Activated CD8-positive, alpha-beta memory T cell treated with anti-CD3 and anti-CD28 coated beads for 48 hours (primary cell): ENCODE measurements at regions not wholly inside any gene's neighbourhood (a gene's known extent, or its start where the extent isn't known, plus 50 kb on each side); places are given as distances from the start of the nearest gene placed in this dataset.
"Not testable (repeated sequence)": the region's sequence is repeated elsewhere in the genome, so short reads cannot be mapped to it uniquely, and the experiment has no call there.

Source experiments
- DNase-seq, 3 experiments: peaks; one replicate each; pipeline ENCODE4 v3.0.0-alpha.2; 2020; ENCODE audit warnings: low read depth in 2 of 3, low spot score in 2 of 3

GRCh38 chr14:40757376-40757950, 849.2 kb upstream of the LRFN5 start:
- DNase-seq = no peak

- DNase-seq = no peak
Measured at GRCh38 chr14:40733206-40733605, 873.5 kb upstream of the LRFN5 start.

GRCh38 chr14:40727107-40727506, 879.6 kb upstream of the LRFN5 start:
- no peak for DNase-seq

DNA sequence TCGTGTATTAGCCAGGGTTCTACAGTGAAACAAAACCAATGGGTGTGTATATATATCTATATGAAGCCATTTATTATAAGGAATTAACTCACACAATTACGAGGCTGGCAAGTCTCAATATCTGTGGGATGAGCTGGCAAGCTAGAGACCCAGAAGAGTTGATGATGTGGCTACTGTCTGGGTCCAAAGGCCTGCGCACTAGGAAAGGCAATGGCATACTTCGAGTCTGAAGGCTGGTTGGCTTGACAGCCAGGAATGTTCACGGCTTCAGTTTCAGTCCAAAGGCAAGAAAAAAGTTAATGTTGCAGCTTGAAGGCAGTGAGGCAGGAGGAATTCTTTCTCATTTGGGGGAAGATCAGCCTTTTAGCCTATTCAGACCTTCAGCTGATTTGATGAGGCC, 893.3 kb upstream of the LRFN5 start:
- no peak for DNase-seq

GRCh38 chr14:40697231-40697630, 909.4 kb upstream of the LRFN5 start:
- DNase-seq = no peak

DNA sequence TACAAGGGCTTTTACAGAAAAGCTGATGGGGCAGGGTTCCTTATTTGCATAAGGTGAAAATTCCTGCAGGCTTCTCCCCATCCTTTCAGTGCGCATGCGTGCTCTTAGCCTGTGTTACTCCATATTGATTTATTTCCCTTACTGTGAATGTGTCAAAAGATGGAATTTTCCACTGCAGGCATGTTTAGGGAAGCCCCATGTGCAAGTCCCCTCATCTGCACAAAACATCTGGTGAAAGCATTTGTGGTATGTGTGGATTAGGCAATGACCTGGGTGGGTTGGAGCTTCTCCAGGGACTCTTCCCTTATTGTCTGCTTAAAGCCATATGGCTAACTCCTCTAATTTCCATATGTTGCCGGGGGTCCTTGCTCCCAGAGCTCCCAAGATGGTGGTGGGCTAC, 912.7 kb upstream of the LRFN5 start:
- no peak for DNase-seq

GRCh38 chr14:40691066-40691465, 915.6 kb upstream of the LRFN5 start:
- DNase-seq = no peak

DNA sequence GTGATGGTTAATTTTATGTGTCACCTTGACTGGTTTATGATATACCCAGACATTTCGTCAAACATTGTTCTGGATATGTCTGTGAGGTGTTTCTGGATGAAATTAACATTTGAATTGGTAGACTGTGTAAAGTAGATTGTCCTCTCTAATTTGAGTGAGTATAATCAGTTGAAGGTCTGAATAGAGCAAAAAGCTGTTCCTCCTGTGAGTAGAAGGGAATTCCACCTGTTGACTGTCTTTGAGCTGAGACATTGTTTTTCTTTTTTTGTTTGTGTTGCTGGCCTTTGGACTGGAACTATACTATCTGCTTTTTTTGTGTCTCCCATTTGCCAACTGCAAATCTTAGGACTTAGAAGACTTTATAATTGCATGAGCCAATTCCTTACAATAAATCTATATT, 920.9 kb upstream of the LRFN5 start:
- no peak for DNase-seq

DNA sequence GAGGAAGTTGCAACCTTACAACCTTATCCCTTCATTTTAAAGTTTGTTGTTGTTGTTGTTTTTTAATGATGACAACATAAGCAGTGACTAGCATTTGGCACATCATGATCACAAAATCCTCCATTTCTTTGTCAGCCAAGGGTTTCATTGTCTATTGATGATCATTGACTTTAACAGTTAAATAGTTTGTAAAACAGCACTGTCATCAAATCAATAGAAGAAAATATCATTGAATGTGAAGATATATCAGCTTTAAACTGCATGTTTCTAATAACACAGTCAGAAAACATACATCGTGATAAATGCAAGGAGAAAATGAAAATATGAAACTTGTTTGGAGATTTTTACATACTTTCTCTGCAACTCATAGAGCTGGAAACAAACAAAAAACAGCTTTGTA, 922.3 kb upstream of the LRFN5 start:
- DNase-seq = no peak

DNA sequence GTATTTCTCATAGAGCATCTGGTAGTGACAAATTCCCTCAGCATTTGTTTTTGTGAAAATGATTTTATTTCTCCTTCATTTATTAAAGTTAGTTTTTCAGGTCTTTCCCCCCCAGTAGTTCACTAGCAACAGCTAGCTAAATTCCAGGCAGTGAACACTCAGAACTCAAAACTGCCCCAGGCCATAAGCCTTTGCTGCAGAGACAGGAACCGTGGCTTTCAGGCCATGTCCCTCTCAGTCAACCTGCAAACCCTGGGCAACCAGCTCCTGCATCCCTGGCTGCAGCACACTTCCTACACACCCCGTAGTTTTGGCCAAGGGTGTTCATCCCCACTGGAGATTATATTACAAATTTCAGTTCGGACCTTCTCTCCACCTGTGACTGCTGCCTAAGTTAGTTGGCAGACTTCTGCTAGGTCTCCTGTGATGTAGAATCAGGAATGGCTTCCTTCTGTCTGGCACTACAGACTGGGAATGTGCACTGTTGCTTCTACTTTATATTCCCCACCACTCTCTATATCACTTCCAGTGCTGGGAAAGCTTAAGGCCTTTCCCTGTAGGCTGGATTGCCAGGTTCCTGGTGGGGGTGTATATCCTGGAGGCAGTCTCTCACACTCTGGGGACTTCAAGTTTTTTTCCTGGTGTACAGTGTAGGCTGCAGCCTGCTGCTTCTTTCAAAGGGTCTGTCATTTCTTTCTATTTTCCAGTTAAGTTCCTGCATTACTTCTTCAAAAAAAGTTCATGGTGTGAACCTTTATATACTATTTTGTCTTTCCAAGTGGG, 924.4 kb upstream of the LRFN5 start:
- DNase-seq = no peak

DNA sequence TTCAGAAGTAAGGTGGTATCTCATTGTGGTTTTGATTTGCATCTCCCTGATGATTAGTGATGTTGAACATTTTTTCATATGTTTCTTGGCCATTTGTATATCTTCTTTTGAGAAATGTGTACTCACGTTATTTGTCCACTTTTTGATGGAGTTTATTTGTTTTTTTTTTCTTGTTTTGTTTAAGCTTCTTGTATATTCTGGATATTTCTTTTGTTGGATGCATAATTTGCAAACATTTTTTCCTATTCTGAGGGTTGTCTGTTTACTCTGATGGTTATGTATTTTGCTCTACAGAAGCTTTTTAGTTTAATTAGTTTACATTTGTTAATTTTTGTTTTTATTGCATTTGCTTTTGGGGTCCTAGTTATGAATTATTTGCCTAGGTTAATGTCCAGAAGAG, 927.4 kb upstream of the LRFN5 start:
- no peak for DNase-seq

DNA sequence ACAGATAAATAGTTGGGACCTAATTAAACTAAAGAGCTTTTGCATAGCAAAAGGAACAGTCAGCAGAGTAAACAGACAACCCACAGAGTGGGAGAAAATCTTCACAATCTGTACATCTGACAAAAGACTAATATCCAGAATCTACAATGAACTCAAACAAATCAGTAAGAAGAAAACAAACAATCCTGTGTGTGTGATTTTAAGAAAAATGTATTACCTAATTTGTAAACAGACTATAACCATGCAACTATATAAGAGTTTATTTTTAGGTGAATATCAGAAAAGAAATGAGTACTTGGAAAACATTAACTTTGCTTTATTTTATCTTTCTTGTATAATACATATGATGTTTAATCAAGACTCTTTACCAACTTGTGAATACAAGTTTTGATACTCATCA, 929.5 kb upstream of the LRFN5 start:
- not testable (repeated sequence) for DNase-seq

- DNase-seq = no peak
Measured at GRCh38 chr14:40674502-40674901, 932.2 kb upstream of the LRFN5 start.

GRCh38 chr14:40656311-40656710, 950.4 kb upstream of the LRFN5 start:
- no peak for DNase-seq

DNA sequence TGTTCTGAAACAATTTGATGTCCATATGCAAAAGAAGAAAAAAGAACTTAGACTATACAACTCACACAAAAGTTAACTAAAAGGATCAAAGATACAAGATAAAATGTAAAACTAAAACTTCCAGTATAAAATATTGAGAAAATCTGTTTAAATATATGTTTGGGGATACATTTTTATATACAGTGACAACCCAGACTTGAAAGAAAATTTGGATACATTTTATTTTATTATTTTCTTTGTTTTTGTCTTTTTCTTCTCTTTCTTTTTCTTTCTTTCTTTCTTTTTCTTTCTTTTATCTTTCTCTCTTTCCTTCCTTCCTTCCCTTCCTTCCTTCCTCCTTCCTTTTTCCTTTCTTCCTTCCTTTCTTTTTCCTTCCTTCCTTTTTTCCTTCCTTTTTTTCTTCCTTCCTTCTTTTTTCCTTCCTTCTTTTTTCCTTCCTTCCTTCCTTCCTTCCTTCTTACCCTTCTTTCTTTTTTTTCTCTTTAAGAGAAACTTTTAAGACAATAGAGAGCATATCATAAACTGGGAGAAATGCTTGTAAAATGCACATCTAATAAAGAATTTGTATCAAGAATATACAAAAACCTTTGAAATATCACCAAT, 954.5 kb upstream of the LRFN5 start:
- no peak for DNase-seq

GRCh38 chr14:40630471-40630870, 976.2 kb upstream of the LRFN5 start:
- no peak for DNase-seq

GRCh38 chr14:40629551-40630137, 977.0 kb upstream of the LRFN5 start:
- not testable (repeated sequence) for DNase-seq

DNA sequence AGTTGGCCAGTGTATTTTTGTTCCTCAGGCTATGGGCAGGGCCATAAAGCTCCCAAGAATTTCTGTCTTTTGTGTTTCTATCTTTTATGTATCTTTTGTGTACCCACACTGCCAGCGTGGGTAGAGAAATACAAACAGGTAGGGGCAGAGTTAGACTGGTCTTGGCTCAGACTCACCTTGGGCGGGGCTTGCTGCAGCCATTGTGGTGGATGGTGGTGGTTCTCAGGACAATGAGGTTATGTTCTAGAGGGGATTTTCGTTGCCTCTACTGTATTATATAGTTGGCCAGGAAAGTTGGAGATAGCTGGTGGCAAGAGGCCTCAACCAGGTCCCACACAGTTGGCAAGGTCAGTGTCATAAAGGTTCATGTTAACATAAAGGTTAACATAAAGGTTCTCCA, 977.5 kb upstream of the LRFN5 start:
- DNase-seq = no peak

GRCh38 chr14:40623643-40624042, 983.0 kb upstream of the LRFN5 start:
- no peak for DNase-seq

- DNase-seq = no peak
Measured at GRCh38 chr14:40618225-40618898, 988.3 kb upstream of the LRFN5 start.

- DNase-seq = no peak
Measured at GRCh38 chr14:40616579-40616978, 990.1 kb upstream of the LRFN5 start.

GRCh38 chr14:40601063-40601462, 1005.6 kb upstream of the LRFN5 start:
- DNase-seq = no peak
